Neural progenitor cell (in vitro differentiated cells): ENCODE measurements at regions not wholly inside any gene's neighbourhood (a gene's known extent, or its start where the extent isn't known, plus 50 kb on each side); places are given as distances from the start of the nearest gene placed in this dataset.

Experiments used
- DNase-seq: peaks from one replicate; pipeline ENCODE4 v3.0.0-alpha.2; 2016; ENCODE audit warnings: low spot score
- H2AFZ ChIP-seq: fragments of 200-600 bp; sonication (generic); replicated peaks from 2 replicates; pipeline ENCODE4 v1.6.1; 2016; ENCODE audit warnings: antibody characterized with exemption
- H3F3A ChIP-seq: fragments of 200-600 bp; sonication (generic); 2 replicates; pipeline ENCODE4 v1.6.1; 2016; ENCODE audit warnings: antibody characterized with exemption, low read depth
- H3K27ac ChIP-seq: fragments of 200-600 bp; sonication (generic); 2 replicates; pipeline ENCODE4 v1.5.1; 2016; ENCODE audit warnings: mild to moderate bottlenecking
- H3K27me3 ChIP-seq: fragments of 200-600 bp; sonication (generic); 2 replicates; pipeline ENCODE4 v1.6.1; 2016; ENCODE audit warnings: mild to moderate bottlenecking, moderate library complexity
- H3K36me3 ChIP-seq: fragments of 200-600 bp; sonication (generic); 2 replicates; pipeline ENCODE4 v1.5.1; 2016
- H3K4me1 ChIP-seq: fragments of 200-600 bp; sonication (generic); 2 replicates; pipeline ENCODE4 v1.6.1; 2016; ENCODE audit warnings: mixed run types
- H3K4me2 ChIP-seq: fragments of 200-600 bp; sonication (generic); 2 replicates; pipeline ENCODE4 v1.6.1; 2016
- H3K4me3 ChIP-seq: fragments of 200-600 bp; sonication (generic); 2 replicates; pipeline ENCODE4 v1.5.1; 2016
- H3K79me2 ChIP-seq: fragments of 200-600 bp; sonication (generic); 2 replicates; pipeline ENCODE4 v1.6.1; 2016; ENCODE audit warnings: low read depth
- H3K9ac ChIP-seq: fragments of 200-600 bp; sonication (generic); 2 replicates; pipeline ENCODE4 v1.6.1; 2016
- H3K9me3 ChIP-seq: fragments of 200-600 bp; sonication (generic); 2 replicates; pipeline ENCODE4 v1.5.1; 2016; ENCODE audit warnings: low read depth
- H4K20me1 ChIP-seq: fragments of 200-600 bp; sonication (generic); 2 replicates; pipeline ENCODE4 v1.6.1; 2016; ENCODE audit warnings: low read depth
- H3K27ac Mint-ChIP-seq: 3 replicates; pipeline ENCODE4 v1.8.0; 2021; ENCODE audit warnings: mixed read lengths
- H3K27me3 Mint-ChIP-seq: 2 replicates; pipeline ENCODE4 v1.8.0; 2022; ENCODE audit warnings: low read depth, mild to moderate bottlenecking, inconsistent platforms, moderate library complexity, mixed read lengths; ENCODE audit not compliant: insufficient read depth
- H3K36me3 Mint-ChIP-seq: 3 replicates; pipeline ENCODE4 v1.8.0; 2021; ENCODE audit warnings: mixed read lengths
- H3K4me1 Mint-ChIP-seq: 3 replicates; pipeline ENCODE4 v1.8.0; 2021; ENCODE audit warnings: mixed read lengths
- H3K4me3 Mint-ChIP-seq: 3 replicates; pipeline ENCODE4 v1.8.0; 2021; ENCODE audit warnings: mild to moderate bottlenecking, moderate library complexity, mixed read lengths
- H3K9me3 Mint-ChIP-seq: 3 replicates; pipeline ENCODE4 v1.8.0; 2020; ENCODE audit warnings: mixed read lengths
- EZH2 ChIP-seq: fragments of 200-600 bp; sonication (generic); IDR thresholded peaks from 2 replicates; pipeline ENCODE4 v1.6.1; 2017; ENCODE audit warnings: antibody characterized with exemption, mild to moderate bottlenecking, moderate library complexity
- EZH2phosphoT487 ChIP-seq: fragments of 200-600 bp; sonication (generic); IDR thresholded peaks from 2 replicates; pipeline ENCODE4 v1.6.1; 2017; ENCODE audit warnings: antibody characterized with exemption
- TF ChIP-seq, protein P1 (sequence below): fragments of 200-600 bp; sonication (generic); IDR thresholded peaks from 2 replicates; pipeline ENCODE4 v1.5.1; 2017; ENCODE audit warnings: antibody characterized with exemption, mild to moderate bottlenecking

GRCh38 chr1:69233463-69233862, 334.3 kb upstream of the LRRC7 start:
- Histone ChIP-seq H3F3A (no peaks in the 10 kb centered on the region), H2AFZ (no peak overlapping the region), H3K4me3 (no peak overlapping the region), H3K4me1 (peaks cover 10% of the 10 kb centered on the region), H3K27ac (no peak overlapping the region), H3K27me3 (no peaks in the 10 kb centered on the region), H4K20me1 (no peaks in the 10 kb centered on the region), H3K79me2 (no peaks in the 10 kb centered on the region), H3K9ac (no peak overlapping the region), H3K4me2 (no peak overlapping the region), H3K36me3 (no peaks in the 10 kb centered on the region), H3K9me3 (no peaks in the 10 kb centered on the region)
- TF ChIP-seq, protein P1, sequence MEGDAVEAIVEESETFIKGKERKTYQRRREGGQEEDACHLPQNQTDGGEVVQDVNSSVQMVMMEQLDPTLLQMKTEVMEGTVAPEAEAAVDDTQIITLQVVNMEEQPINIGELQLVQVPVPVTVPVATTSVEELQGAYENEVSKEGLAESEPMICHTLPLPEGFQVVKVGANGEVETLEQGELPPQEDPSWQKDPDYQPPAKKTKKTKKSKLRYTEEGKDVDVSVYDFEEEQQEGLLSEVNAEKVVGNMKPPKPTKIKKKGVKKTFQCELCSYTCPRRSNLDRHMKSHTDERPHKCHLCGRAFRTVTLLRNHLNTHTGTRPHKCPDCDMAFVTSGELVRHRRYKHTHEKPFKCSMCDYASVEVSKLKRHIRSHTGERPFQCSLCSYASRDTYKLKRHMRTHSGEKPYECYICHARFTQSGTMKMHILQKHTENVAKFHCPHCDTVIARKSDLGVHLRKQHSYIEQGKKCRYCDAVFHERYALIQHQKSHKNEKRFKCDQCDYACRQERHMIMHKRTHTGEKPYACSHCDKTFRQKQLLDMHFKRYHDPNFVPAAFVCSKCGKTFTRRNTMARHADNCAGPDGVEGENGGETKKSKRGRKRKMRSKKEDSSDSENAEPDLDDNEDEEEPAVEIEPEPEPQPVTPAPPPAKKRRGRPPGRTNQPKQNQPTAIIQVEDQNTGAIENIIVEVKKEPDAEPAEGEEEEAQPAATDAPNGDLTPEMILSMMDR = no peak
- TF ChIP-seq EZH2phosphoT487 (no peak), EZH2 (no peak)
- Mint-ChIP-seq H3K9me3 (no peaks in the 10 kb centered on the region), H3K27ac (no peak overlapping the region), H3K36me3 (no peaks in the 10 kb centered on the region), H3K4me1 (peaks cover 15% of the 10 kb centered on the region), H3K4me3 (no peak overlapping the region), H3K27me3 (no peaks in the 10 kb centered on the region)
- DNase-seq = no peak

DNA sequence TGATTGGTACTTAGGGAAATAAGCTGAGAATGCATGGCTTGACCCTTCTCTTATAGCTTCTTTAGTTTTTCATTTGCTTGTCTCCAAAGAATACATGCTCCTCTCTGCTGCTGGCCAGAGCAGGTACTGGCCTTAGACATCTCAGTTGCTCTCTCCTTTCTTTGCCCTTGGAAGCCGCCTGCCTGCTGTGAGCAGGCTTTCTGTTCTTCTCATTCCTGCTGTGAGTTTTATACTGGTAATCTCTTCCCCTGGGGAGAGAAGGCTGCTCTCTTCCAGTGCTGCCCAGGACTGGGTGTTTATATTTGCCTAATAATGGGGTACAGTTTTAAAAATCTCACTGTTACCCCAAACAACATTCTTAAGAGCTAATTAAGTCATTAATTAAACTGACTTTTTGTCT, 323.5 kb upstream of the LRRC7 start:
- Histone ChIP-seq H2AFZ (no peak overlapping the region), H3K4me1 (no peaks in the 10 kb centered on the region), H3K9me3 (no peaks in the 10 kb centered on the region), H3K27me3 (peaks cover 99% of the 10 kb centered on the region), H3F3A (no peaks in the 10 kb centered on the region), H4K20me1 (peaks cover 14% of the 10 kb centered on the region), H3K36me3 (no peaks in the 10 kb centered on the region), H3K79me2 (no peaks in the 10 kb centered on the region), H3K4me2 (no peak overlapping the region), H3K4me3 (no peak overlapping the region), H3K27ac (no peak overlapping the region), H3K9ac (no peak overlapping the region)
- peak; percentile 46 for DNase-seq
- H3K27ac Mint-ChIP-seq = no peak overlapping the region
- H3K27me3 Mint-ChIP-seq = peaks cover 3% of the 10 kb centered on the region
- H3K4me3 Mint-ChIP-seq = no peak overlapping the region
- peaks cover 3% of the 10 kb centered on the region for H3K9me3 Mint-ChIP-seq
- peaks cover 25% of the 10 kb centered on the region for H3K4me1 Mint-ChIP-seq
- TF ChIP-seq, protein P1 = no peak
- peak; percentile 85 for TF ChIP-seq EZH2phosphoT487
- no peaks in the 10 kb centered on the region for H3K36me3 Mint-ChIP-seq

DNA sequence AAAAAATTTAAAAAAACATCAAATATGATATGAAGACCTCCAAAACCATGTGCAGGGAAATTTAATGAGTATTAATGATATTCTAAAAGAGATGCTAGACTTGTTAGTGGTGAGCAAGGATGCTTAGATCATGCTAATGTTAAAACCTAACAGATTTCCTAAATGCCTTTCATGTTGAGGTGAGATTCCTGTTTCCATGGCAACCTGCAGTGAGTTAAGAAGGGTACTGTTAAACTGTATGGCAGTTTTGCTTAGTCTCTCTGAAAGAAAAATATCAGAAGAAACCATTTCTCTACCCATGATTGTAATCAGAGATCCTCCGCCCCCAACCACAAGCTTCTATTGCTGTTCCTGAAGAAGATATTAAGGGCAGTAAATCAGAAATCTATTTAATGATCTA, 321.6 kb upstream of the LRRC7 start:
- no peaks in the 10 kb centered on the region for H3K36me3 Mint-ChIP-seq
- H2AFZ ChIP-seq = no peak overlapping the region

More for the DNA sequence above, 321.6 kb upstream of the LRRC7 start:
- Histone ChIP-seq H3K4me3 (no peak overlapping the region), H3K4me1 (no peaks in the 10 kb centered on the region), H3K4me2 (no peak overlapping the region), H3K9ac (no peak overlapping the region), H3K27me3 (peaks cover 99% of the 10 kb centered on the region), H3F3A (no peaks in the 10 kb centered on the region), H3K79me2 (no peaks in the 10 kb centered on the region), H3K27ac (no peak overlapping the region), H3K36me3 (no peaks in the 10 kb centered on the region), H4K20me1 (peaks cover 14% of the 10 kb centered on the region), H3K9me3 (no peaks in the 10 kb centered on the region)
- peaks cover 25% of the 10 kb centered on the region for H3K4me1 Mint-ChIP-seq
- no peak overlapping the region for H3K4me3 Mint-ChIP-seq
- TF ChIP-seq, protein P1 = no peak
- no peak for TF ChIP-seq EZH2
- TF ChIP-seq EZH2phosphoT487 = no peak
- H3K27me3 Mint-ChIP-seq = peaks cover 3% of the 10 kb centered on the region
- peak; percentile 49 for DNase-seq
- H3K27ac Mint-ChIP-seq = no peak overlapping the region
- no peaks in the 10 kb centered on the region for H3K9me3 Mint-ChIP-seq
